Skin epidermis (tissue), 12 donors: ENCODE measurements at regions not wholly inside any gene's neighbourhood (a gene's known extent, or its start where the extent isn't known, plus 50 kb on each side); places are given as distances from the start of the nearest gene placed in this dataset.

Experiments used
- H3K27ac ChIP-seq, 21 experiments: fragments of 200-600 bp; sonication (generic) in 11 of 21; one replicate each; pipeline ENCODE4 v1.5.0; 2020; ENCODE audit warnings: mild to moderate bottlenecking in 3 of 21, inconsistent platforms in 2 of 21, moderate library complexity in 2 of 21
- H3K4me3 ChIP-seq, 7 experiments: fragments of 200-600 bp; sonication (generic) in 2 of 7; one replicate each; pipeline ENCODE4 v1.5.0; 2020; ENCODE audit warnings: inconsistent platforms in 2 of 7, mild to moderate bottlenecking in 2 of 7, moderate library complexity in 1 of 7

DNA sequence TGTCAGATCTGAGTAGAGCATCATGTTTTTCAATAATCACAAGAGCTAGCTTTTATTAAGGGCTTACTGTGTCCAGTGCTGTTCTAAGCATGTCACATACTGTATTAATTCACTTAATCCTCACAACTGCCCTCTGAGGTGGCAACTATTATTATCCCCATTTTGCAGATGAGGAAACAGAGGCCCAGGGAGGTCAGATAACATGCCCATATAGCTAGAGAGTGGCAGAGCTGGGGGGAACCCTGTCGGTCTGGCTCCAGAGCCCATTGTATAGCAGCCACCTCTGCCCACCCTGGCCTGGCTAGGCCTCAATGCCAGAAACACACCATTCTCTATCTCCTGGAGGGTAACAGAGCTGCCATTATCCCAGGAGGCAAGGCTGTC, 113.2 kb downstream of the B3GNT2 start:
- peak overlapping the region in 9 of 21 experiments; percentile 43 to 83 (median 63) for H3K27ac ChIP-seq
- H3K4me3 ChIP-seq: no peak overlapping the region

DNA sequence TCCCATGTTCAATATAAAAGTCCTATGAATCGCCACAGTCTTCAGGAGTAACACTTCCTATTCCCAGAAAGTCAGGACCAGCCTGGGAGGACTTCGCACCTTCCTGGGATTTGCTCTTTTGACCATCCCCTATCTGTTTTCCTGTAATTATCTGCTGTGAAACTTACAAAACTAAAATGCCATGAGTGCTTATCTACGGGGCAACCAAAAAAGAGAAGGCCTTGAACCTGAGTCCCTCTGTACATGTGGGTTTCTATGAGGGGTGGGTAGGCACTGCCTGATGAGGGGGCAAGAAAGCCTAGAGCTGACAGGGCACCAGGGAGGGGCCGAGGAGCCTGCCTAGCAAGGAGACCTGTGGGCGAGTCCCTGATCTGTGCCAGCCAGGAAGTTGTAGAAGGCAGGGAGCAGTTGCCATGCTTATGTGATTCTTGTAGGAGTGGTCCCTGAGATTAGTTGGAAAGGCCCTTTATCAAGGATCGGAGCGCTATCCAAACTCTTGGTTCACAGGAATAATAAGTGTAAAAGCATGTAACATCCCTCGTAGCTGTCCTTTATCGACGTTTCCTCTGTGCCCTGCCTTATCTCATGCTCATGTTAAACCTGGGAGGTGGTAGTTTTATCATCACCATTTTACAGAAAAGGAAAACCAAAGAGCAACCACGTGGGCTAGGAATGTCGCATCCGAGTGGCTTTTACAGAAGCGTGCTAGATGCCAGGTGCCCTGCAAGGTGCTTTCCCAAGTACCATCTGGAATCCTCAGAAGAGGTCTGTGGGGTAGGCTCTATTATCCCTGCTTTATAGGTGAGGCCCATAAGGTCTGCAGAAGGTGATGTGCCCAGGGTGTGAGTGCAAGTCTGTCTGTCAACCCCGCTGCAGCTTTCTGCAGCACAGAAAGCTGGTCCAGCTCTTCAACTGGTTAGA, 111.8 kb downstream of the B3GNT2 start:
- Histone ChIP-seq H3K27ac (peak overlapping the region in 20 of 21 experiments; percentile 33 to 87 (median 77)), H3K4me3 (no peak overlapping the region)

DNA sequence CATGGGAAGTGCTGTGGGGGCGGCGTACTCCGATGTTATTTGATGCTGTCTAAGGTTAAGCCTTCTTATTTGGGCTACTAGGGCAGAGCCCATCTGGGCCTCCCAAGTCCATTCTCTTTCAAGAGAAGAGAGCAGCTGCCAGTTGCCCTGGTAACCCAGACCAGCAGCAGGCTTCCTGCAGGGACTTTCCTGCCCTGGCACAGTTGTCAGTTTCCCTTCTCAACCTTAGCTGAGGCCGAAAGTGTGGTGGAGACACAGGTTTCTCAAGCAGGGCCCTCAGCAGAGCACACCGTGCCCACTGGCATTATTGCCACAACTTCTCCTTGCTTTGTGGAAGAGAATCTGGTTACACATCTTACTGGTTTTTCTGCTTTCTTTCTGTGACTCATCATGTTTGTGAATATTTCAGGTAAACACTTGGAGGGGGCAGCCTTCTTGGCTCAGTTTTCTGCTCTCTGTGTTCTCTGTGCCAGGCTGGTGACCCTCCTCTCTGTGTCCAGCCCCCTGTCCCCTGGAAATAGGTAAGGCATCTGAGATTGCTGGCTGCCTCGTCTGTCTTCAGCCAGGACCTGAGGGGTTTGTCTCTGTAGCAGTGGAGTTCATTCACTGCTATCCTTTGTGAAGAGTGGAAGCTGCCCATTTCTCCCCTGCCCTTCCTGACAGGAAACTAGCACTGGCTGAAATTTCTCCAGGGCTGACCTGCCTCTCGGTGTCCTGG, 111.0 kb downstream of the B3GNT2 start:
- no peak overlapping the region for H3K4me3 ChIP-seq
- H3K27ac ChIP-seq: peak overlapping the region in 20 of 21 experiments; percentile 33 to 87 (median 77)

DNA sequence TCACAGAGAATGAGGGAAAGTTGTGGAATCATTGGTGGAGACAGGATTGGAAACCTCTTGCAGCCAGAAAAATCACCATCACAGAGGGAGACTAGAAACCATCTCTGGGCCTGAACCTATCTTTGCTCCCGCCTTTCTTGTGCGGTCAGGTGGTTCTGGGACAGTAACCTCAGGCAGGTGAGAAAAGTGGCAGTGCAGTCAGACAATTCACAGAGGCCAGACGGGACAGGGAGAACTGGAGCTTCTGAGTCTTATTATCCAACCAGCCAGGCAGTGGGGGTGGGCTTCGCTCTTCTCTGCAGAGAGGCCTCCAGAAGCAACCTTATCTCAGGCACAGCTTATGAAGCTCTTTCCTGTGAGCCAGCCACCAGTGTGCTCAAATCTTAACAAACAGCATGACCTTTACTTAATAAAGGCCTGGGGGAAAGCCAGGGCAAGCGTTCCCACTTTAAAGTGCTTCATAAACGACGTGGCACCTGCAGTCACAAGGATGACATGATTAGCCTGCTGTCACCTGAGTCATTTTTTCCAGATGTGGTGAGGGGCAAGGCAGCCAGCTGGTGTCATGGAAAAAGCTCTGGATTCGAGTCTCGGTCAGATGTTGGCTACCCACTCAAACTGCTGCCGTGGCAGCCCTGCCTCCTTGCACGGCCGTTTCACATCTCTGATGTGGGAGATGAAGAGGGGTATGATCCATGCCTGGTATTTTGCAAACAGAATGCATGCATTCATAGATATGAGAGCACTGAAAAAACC, 109.7 kb downstream of the B3GNT2 start:
- H3K4me3 ChIP-seq: no peak overlapping the region
- peak overlapping the region in 17 of 21 experiments; percentile 11 to 84 (median 65) for H3K27ac ChIP-seq

DNA sequence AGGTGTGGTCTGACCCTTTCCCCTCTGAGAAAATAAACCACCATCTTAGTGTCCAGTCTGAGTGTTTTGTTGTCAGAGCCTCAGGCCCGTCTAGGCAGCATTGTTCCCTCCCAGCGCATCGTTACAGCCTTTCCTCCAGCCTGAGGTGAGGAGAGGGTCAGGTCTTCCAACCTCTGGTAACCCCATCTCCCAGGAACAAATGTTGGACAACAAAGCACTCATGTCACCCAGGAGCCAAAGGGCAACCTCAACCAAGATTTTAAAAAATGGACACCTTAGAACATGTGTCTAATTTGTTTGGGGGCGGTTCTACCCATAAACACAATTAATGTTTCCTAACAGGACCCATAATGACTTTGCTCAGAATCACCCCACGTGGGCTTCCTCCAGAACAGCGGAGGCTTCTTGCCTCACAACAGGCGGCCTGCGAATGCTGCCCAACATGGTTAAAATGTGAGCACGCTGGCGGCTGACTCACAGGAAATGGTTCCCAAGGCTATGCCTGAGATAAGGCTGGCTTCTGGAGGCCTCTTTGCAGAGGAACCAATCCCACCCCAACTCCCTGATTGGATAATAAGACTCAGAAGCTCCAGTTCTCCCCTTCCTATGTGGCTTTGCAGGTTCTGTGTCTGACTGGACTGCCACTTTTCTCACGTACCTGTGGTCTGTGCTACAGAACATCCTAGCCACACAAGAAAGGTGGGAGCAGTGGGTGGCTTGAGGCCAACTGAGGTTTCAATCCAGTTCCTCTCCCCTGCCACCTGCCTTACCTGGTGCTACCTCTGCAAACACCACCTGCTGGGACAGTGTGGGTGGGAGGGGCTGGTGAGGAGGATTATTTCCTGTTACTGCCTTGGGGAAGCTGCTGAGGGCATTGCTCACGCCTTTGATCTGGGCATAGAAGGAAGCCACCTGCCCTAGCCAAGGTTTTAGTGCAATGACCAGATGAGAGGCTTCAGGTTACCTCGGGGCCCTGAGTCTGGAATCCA, 108.8 kb downstream of the B3GNT2 start:
- H3K27ac ChIP-seq: peak overlapping the region in 17 of 21 experiments; percentile 11 to 84 (median 65)
- no peak overlapping the region for H3K4me3 ChIP-seq

DNA sequence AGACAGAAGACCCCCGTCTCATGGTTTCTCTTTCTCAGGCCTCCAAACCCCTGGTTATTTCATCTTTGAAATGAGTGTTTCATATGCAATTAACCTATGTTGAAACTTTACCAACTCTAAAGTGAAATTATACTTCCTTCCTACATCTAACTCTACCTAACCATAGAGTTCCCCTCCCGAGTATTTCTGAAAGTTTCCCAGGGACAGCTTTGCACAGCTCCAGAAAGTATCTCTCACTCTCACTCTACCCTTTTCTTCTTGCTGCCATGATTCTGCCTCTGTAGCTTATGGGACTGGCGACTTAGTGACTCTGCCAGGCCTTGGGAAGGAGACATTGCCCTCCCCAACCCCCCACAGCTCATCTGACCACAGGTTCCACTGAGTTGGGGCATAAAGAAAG, 107.9 kb downstream of the B3GNT2 start:
- H3K27ac ChIP-seq: peak overlapping the region in 15 of 21 experiments; percentile 5 to 84 (median 65)
- H3K4me3 ChIP-seq: no peak overlapping the region

DNA sequence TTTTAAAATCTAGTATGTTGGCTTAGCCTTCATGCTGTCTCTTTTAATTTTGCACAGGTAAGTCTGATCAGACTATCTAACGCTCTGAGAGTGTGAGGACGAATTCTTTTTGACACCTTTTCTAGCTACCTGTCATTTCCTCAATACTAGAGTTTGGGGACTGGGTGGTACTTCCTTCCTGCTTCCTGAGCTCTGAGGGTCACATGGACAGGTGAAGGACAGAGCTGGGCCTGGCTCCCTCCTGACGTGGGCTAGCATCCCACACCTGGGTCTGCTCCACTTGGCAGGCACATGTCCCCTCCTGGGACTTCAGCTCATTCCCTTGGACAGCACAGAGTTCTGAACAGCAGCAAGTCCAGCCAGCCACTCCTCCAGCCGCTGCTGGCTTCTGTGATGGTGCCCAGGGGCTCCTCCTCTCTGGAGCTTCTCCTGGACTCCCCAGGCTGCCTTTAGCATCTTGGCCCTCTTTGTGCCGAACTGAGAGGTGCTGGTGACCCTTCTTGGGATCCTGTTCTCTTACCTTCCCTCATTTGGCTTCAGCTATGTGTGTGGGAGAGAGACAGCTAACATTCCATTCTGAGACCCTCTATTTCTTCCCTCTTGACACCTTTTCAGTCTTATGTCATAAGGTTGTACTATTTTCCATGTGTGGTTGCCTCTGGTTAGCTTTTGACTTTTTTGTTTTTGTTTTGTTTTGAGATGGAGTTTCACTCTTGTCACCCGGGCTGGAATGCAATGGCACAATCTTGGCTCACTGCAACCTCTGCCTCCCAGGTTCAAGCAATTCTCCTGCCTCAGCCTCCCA, 106.9 kb downstream of the B3GNT2 start:
- Histone ChIP-seq H3K27ac (peak overlapping the region in 4 of 21 experiments; percentile 6 to 83 (median 36)), H3K4me3 (no peak overlapping the region)

DNA sequence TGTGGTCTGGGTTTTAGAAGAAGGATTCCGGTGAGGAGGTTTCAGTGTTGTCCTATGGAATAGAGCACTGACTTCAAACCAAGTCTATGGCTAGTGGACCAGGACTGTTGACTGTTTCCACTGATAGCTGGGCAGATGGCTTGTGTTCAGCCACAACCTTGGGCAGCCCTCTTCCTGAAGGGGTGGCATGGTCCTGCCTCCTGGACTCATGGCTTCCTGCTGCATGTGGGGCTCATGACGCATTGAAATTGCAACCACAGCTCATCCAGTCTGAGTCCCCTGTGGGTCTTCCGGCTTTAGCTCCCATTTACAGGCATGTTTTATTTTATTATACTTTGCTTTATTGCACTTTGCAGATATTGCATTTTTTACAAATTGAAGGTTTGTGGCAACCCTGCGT, 105.0 kb downstream of the B3GNT2 start:
- no peak overlapping the region for H3K27ac ChIP-seq
- no peak overlapping the region for H3K4me3 ChIP-seq

DNA sequence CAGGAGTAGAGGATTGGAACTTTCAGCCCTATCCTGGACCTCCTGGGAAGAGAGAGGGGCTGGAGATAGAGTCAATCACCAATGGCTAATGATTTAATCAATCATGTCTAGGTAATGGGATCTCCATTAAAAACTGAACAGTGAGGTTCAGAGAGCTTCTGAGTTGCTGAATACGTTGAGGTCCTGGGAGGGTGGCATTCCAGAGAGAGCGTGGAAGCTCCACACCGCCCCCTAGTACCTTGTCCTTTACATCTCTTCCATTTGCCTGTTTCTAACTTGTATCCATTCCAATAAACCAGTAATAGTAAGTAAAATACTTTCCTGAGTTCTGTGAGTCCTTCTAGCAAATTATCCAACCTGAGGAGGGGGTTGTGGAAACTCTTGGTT, 101.7 kb downstream of the B3GNT2 start:
- H3K4me3 ChIP-seq: no peak overlapping the region
- no peak overlapping the region for H3K27ac ChIP-seq

DNA sequence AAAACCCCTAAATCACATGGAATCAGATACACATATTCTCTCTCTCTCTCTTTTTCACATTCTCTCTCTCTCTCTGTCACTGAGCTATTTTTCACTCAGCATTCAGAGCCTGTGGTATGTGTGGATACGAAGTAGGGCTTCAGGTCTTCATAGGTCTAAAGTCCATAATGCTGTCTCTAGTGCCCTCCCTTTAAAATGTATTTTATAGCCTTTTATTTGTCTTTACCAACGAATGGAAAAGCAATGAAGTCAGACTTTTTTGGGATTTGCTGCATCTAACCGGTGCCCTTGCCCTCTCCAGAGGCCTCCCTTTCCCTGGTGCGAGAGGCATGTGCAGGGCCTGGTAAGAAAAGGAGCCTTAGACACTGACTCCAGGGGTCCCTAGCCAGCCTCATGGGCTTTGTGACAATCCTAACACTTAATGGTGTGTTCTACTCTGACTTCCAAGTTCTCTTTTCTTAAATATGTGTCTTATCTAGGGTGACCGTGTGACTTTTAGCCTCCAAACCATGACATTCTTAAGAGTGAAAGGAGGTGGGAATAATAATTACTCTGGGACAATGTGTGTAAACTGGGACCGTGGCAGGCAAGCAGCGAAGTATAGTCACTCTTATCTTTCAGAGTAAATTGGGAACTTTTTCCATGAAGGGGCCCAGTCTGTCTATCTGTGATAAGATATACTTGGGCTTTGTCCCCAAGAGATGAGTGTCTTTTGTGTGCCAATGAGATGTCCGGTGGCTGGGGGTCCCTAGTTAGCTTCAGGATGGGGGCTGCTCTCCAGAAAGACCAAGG, 101.1 kb downstream of the B3GNT2 start:
- Histone ChIP-seq H3K27ac (no peak overlapping the region), H3K4me3 (no peak overlapping the region)

DNA sequence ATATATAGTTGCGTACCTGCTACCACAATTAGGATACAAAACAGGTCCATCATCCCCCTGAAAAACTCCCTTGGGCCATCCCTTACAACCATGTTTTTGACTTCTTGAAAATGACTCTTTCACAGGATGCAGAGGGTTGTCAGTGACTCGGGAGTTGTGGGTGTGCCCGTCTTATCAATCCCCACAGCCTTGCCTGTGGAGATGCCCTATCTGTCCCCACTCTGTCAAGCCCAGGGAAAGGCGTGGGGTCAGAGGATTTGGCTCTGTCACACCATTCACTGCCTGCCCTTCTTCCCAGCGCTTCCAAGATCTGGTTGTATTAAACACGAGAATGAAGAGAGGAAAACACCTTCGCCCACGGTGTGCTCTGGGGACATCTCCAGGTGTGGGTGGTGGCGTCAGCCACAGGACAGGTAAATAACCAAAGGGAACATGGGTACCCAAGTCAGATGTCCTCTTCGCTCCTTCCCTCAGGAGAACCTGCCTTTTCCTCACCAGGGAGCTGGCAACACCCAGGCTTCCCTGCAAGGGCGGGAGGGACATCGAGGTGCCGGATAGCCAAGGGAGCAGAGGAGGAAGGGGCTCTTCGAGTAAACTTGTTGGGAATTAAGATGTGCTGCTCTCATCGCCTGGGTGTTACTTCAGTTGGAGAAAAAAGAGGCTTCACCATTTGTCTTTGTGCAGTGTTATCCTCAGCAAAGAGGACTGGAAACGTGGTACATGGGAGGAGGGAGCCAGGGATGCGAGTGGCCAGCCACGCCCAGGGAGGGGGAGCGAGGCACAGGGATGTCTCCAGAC, 100.3 kb downstream of the B3GNT2 start:
- no peak overlapping the region for H3K4me3 ChIP-seq
- H3K27ac ChIP-seq: no peak overlapping the region

DNA sequence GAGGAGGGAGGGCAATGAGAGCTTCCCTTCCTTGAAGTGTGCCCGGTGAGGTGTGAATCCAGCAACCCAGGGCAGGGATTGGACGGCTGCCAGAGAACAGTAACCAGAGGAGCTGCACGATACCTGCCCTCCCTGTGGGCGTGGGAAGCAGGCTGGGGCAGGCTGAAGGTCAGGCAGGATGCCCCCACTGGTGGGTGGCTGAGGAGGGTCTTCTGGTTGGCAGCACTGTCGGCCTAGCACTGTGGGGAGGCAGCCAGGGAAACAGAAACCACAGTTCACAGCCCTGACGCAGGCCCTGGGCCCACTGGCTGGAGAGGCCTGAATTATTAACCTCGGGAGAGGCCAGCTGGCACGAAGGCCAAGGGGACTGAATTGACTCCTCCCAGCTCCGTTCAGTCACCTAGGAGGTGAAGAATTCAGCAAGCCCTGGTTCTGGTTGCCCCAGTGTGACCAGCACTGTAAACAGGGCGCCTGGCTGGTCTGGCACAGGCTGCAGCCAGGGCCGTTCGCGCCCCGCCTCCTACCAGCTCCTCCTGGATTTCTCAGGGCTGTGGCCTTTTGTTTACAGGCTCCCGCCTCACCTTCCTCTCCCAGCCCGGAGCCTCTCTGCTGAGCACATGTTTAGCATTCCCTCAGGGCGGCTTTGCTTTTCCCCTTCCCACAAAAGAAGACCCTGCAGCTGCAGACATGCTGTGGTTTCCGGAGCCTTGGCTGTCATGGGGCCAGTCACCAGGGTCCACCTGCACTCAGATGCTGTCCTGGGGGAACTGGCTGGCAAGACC, 97.8 kb downstream of the B3GNT2 start:
- peak overlapping the region in 14 of 21 experiments; percentile 12 to 63 (median 51) for H3K27ac ChIP-seq
- no peak overlapping the region for H3K4me3 ChIP-seq

DNA sequence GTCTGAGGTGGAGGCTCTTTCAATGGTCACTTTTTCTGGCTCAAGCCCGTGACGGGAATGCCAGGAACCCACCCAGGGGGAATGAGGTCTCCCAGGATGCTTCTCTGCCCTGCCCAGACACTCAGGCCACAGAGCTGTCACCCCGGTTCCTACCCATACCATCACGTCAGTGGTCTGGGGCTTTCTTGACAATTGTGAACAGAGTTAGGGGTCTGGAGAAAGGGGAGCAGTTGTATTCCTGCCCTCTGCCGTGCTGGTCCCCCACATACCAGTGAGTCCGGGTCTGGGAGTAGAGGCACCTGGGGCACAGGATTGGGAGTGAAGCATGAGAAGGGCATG, 97.2 kb downstream of the B3GNT2 start:
- no peak overlapping the region for H3K4me3 ChIP-seq
- H3K27ac ChIP-seq: peak overlapping the region in 10 of 21 experiments; percentile 12 to 63 (median 51)

DNA sequence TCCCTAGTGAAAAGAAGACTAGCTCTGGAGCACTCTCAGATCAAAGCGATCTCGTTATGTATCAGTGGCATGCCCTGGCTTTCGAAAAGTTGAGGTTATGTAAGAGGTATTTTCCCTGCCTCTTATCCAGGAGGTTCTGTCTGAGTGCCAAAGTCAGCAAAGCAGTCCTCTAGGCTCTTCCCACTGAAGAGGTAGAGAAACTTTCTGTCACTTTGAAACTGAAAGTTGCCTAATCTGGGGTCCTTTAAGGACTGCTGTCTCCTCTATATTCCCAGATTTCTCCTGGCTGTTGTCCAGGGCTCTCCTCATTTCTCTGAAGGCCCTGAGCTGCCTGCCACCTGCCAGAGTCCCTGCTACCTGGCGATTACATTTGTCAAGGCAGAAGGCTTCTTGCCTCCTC, 96.3 kb downstream of the B3GNT2 start:
- Histone ChIP-seq H3K4me3 (no peak overlapping the region), H3K27ac (peak overlapping the region in 8 of 21 experiments; percentile 1 to 60 (median 29))

DNA sequence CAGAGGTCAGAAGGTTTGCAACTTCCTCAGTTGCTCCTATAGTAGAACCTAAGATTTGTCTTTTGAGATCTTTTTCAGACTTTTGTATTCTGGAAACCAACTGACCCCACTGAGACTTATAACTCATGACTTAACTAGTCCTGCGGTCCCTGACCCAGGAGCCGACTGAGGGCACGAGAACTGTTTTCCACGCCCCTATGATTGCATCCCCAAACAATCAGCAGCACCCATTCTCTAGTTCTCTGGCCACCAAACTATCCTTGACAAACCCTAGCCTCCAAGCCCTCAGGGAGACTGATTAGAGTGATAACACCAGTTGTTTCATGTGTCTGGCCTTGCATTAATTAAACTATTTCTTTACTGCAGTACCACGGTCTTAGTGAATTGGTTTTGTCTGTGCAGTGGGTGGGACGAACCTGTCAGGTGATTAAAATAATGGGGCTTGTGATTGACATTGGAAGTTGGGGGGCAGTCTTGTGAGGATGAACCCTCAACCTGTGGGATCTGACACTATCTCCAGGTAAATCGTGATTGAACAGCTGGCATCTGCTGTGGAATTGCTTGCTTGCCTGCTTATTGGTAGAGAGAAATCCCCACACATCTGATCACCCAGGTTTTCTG, 95.7 kb downstream of the B3GNT2 start:
- Histone ChIP-seq H3K27ac (peak overlapping the region in 2 of 21 experiments; percentile 2 to 13), H3K4me3 (no peak overlapping the region)
